RCC 7860 (cell line): ENCODE measurements at regions not wholly inside any gene's neighbourhood (a gene's known extent, or its start where the extent isn't known, plus 50 kb on each side); places are given as distances from the start of the nearest gene placed in this dataset.

ENCODE experiments used
- DNase-seq: peaks from one replicate; pipeline ENCODE4 v3.0.0-alpha.2; 2015; ENCODE audit warnings: low spot score
- FAIRE-seq: peaks from 2 replicates; lab custom pipeline; 2012; peaks lifted over from hg19 to GRCh38; lab: Jason Lieb, UNC

DNA sequence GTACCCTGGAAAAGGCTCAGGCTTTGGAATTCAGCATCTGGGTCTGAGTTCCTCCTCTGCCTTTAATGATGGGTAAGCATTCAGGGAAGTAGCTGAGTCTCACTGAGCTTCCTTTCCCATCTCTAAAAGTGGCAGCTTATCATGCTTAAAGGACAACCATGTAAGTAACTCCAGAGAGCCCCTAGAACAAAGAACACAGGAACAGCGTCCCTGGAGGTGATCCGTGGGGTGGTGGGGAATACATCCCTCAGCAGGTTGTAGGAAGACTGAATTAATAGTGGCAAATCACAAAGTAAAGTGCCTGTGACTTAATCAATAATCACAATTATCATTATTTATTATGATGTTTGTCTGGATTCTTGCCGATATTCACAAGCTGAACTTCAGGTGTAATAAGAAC, 114.7 kb upstream of the ISX start:
- DNase-seq: no peak
- no peak for FAIRE-seq

DNA sequence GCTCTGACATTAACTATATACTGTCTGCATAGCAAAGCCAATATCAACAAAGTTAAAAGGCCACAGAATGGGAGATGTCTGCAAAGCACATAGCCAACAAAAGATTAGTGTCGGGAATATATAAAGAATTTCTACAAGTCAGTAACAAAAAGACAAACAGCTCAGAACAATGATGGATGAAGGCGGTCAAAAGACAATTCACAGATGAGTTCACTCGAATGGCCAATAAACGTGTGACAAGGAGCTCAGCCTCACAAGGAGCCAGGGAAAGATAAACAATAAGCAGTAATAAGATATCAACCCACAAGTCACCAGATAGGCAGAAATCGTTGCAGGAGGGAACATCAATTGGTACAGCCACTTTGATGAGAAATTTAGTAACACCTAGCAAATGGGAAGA, 106.0 kb upstream of the ISX start:
- no peak for FAIRE-seq
- DNase-seq: no peak

DNA sequence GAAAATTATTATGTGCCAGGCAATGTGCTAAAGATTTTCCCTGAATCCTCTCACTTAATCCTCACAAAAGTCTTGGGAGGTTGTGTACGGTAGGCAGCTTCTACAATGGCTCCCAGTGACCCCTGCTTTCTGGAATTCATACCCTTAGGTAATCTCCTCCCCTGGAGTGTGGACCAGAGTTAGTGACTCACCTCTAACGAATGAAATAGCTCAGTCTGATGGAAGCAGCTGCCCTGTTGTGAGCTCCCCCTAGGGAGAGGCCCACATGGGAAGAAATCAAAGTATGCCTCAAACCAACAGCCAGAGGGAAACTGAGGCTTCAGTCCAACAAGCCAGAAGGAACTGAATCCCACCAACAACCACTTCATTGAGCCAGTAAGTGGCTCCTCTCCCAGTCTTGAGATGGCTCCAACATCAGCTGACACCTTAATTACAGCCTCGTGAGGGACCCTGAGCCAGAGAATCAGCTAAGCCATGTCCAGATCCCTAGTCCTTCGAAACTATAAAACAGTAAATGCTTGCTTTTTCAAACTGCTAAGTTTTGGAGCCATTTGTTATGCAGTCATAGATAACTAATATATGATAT, 98.9 kb upstream of the ISX start:
- no peak for FAIRE-seq
- peak; percentile 82 for DNase-seq

DNA sequence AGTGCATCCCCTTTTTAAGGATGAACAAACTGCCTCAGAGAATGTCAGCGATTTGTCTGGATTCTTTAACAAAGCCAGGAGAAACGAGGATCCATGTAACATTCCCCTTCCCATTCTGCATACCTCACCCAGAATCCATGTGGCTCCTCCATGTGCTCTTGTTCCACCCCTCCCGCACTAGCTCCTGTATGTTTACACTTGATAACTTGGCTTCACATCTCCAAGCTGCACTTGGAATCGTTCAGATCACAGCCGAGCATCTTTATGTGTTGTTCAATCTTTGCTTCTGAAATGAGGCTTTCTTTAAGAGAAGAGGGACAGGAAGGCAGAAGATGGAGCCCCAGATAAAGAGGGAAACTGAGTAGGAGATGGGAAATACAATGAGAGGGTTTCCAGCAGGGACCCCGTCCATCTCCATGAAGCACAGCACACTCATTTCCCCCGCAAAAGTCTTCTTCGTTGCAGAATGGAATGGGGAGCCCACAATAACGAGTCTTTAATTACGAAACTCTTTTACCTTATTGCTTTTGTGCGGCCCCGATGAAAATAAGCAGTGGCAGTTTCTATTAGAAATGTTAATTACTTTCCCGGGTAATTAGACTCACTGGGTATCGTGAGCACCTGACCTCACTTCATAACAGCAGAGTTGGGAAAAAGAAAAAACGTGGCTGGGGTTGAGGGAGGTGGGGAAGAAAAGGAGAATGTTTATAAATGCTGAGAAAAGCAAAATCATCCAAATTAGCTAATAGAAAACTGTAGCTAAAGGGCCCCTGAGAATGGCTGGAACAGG, 96.8 kb upstream of the ISX start:
- no peak for FAIRE-seq
- no peak for DNase-seq

DNA sequence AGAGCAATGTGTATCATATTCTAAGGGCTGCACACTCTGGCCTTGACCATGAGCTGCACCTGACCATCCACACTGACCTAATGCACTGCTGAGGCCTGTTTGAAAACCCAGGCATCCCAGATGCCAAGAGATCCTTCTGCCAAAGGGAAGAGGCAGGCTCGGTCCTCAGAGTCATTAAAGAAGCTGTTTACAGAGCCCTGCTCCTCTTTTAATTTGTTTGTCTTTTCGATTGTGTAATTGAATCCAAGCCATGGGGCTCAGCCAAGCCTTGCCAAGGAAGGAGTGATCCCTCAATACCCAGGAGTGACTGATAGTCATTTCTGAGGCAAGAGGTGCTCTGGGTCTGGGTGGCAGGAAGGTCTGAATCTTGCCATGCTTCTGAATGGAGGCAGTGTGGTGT, 94.5 kb upstream of the ISX start:
- FAIRE-seq (no peak), DNase-seq (no peak)

DNA sequence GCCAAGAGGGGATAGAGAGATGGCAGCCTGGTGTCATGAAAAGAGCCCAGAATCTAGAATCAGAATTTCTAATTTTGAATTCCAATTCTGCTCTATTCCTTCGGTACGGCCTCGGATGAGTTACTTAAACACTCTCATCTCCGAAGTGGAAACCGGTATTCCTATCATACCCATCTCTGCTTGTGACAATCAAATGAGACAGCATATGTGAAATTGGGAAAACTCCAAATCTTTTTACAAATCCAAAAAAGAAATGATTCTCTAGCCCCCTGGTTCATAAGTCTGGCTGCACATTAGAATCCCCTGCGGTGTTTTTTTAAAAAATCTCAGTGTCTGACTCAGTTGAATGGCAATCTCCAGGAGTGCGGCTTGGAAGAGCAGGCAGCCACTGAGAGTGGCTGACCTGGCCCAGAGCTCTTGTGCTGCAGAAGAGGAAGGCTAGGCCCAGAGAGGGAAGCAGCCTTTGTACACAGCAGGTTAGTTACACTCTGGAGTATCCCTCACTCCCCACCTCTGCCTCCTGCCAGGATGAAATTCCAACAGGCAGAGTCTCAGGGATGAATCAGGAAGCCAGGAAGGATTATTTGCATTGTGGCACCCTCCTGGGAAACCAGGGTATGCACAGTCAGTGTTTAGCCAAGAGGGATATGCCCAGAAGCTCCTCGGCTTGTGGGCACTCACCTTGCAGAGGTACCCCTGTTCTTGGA, 93.6 kb upstream of the ISX start:
- peak; percentile 62 for DNase-seq
- FAIRE-seq: no peak

DNA sequence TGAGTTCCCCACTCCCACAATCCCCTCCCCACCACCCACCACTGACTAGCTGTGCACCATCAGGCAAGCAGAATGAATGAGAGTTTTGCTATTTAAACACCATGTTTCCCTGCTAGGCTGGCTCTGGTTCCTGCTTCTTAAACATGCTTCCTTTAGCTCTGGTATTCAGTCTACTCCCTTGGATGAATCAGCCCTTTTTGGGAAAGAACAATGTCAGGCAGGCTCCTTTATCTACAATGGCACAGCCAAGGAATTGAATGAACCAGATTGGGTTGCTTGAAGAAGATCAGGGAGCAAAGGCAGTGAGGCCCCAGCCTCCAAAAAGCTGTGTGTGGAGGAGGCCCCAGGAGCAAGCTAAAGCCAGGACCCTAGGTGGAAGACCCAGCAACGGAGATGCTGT, 92.9 kb upstream of the ISX start:
- FAIRE-seq: no peak
- no peak for DNase-seq

DNA sequence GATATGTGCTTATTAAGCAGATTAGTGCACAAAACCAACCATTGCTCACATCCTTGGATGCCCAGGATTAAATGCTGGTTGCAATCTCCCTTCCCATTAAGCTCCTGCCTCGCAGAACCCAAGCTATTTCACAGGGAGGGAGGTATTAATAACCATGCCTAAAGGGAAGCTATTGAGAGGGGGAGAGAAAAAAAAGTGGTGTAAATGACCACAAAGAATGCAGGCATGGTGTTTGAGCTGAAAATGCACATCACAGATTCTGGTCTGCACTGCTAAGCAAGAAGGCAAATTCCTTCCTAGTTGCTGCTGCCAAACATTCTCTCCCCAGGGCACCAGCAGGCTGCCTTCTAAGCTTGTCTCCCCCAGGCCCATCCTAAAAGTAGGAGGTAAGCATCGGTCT, 92.0 kb upstream of the ISX start:
- FAIRE-seq (no peak), DNase-seq (no peak)

DNA sequence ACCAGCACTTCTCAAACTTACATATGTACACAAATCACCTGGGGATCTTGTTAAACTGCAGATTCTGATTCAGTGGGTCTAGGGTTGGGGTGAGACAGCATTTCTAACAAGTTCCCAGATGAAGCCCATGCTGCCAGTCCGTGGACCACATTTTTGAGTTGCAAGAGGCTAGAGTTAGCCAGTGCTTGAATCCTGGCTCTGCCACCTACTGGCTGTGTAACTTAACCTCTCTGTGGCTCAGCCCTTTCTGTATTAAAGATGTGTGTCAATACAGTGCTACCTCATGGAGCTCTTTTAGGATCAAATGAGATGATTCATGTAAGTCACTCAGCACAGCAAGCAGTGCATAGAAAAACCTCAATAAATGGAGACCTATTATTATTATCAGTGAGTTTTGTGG, 90.2 kb upstream of the ISX start:
- DNase-seq (no peak), FAIRE-seq (no peak)

DNA sequence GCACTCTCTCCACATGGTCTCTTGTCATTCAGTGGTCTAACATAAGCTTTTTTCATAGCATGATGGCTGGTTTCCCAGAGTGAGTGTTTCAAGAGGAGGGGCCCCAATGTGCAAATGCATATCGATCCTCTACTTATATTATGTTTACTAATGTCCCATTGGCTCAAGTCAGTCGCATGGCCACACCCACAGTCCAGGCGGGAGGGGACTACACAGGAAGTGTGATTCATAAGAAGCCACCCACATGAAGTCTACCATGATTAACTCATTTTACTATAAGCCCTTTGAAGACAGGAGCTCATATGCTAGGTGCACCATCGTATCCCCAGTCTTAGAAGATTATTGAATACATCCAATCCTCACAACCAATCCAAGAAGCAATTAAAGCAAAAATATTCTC, 89.5 kb upstream of the ISX start:
- FAIRE-seq (no peak), DNase-seq (no peak)

DNA sequence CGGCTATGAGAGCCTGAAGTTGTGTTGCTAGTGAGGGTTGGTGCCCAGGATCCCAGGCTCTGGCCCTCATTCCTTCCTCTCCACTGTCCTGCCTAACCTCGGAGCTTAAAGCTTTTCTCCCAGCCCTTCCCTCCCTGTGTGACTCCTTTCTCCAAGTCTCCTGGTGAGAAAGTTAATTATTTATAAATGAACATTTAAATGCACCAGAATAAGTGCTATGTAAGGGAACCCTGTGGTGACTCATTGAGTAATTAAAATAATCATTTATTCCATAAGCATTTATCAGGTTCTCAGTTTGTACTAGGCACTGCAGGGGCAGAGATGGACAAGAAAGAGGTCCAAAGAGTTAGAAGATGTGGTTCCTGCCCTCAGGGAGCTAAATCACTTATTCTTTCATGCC, 89.1 kb upstream of the ISX start:
- DNase-seq: no peak
- FAIRE-seq: no peak

DNA sequence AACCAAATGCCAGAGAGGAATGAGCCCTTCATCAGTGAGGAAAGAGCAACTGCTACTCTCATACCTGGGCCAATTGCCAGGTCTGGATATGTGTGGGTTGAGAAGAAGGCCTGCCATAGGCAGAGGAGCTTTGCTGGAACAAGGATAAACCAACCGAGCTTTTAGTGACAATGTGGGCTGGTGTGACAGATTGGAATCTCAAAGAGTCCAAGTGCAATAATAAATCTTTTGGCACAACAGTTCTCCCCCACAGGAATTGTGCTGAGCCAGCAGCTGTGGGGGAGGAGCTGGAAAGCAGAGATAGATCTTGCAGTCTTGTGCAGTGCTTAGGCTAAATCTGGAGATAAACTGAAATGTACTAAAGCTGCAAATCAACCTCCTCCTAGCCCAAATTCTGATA, 79.4 kb upstream of the ISX start:
- FAIRE-seq (no peak), DNase-seq (no peak)

DNA sequence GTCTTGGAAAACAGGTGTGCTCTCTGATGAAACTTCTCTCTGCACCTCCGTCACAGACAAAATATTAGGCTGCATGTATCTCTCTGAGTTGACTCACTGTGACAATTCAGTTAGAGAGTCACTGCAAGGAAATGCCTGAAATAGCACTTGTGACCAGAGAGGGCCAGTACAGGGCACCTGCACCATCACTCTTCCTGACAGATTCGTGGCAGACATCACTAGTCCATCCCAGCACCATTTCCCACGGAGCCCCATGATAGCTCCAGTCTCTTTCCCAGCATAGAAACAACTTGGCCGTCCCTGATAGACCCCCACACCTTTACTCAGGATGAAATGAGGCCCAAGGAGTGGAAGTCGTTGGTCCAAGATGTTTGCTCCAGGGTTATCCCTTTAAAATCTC, 73.3 kb upstream of the ISX start:
- no peak for FAIRE-seq
- peak; percentile 10 for DNase-seq

DNA sequence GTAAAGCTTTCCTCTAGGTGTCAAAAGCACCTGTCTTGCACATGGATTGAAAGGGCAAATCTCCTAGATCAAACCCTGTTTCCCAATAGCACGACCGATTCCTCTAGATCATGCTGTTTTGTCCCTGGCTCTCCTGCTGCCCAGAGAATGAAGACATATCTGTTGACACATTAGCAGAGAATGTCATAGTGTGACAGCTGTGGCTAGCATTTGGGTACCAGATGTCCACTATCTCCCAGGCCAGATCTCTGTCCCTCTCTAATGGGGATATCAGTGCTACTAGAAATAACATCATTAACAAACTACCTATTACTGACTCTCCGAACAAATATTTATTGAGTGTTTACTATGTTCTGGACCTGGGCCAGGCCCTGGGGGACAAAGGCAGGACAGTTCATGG, 72.4 kb upstream of the ISX start:
- no peak for FAIRE-seq
- no peak for DNase-seq

DNA sequence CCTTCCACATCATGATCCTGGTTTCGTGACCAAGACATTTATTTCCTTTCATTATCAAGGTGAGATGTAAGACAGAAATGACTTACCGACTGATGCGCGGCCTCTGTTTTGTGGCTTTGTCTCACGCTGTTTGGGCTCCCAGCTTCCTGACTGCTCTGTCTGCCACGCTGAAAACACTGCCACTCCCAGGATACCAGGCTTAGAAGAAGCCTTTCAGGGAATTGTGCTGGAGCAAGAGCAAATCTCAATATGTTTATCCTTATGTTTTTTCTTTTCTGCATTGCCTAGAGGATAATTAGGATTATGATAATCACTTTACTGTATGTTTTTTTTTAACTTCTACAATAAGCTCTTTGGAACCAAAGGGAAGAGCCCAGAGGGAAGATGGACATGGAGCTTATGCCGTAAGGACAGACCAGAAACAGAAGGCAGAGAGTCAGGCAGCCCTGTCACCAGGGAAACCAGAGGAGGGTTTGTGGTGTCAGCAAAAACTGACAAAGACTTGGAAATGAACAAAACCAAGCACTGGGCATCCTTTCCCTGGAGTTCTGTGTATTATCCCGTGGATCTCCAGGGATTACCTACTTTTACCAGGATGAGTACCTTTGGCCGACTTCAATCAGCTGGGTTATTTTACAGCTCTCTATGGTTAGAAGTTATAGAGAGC, 68.2 kb upstream of the ISX start:
- no peak for FAIRE-seq

DNA sequence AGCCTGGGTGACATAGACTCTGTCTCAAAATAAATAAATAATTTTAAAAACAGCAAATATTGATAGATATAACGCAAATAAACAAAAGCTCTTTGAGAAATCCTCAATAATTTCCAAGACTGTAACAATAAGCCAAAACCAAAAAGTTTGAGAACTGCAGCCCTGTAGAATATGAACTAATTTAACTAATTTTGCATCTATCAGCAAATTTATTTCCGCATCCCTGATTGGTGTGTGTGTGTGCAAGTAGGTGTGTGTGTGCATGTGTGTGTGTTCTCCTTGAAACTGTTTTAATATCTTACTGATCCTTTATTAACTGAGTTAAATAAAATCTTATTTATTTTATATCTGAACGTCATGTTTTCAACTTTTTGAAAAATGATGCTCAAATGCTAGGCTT, 67.0 kb upstream of the ISX start:
- DNase-seq (no peak), FAIRE-seq (no peak)

More for the DNA sequence above, 68.2 kb upstream of the ISX start:
- no peak for DNase-seq

DNA sequence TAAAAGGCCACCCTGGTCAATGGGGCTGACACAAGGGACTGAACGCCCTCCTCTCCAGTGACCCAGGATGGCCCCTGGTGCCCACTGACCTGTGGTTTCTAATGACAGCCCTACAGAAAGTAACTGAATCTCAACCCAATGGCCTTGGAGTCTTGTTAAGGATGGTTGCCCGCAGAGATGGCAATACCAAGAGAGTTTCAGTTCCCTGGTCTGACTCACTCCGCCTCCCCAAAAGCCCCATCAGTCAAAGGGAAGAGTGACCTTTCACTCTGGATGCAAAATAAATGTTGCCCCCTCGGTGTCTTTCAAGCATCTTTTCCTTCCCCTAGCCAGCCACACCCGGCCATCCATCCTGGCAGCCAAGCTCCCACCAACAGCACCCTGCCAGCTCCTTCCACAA, 57.7 kb upstream of the ISX start:
- FAIRE-seq (no peak), DNase-seq (no peak)

DNA sequence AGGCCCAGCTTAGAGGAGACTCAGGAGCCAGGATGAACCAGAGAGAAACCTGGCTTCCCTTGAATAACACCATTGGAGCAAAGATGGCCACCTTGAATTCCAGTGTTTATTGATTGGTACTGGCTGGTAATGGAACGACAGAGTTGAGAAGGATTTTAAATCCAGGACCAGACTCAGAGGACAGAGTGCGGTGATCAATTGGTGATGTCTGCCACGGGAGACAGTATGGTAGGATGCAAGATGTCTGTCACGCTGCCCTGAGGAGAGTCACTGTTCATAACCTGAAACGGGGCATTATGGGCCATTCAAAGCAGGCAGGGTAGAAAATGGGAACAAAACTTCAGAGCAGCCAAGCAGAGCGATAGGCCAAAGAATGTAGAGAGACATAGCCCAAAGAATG, 55.4 kb upstream of the ISX start:
- no peak for FAIRE-seq
- DNase-seq: no peak

DNA sequence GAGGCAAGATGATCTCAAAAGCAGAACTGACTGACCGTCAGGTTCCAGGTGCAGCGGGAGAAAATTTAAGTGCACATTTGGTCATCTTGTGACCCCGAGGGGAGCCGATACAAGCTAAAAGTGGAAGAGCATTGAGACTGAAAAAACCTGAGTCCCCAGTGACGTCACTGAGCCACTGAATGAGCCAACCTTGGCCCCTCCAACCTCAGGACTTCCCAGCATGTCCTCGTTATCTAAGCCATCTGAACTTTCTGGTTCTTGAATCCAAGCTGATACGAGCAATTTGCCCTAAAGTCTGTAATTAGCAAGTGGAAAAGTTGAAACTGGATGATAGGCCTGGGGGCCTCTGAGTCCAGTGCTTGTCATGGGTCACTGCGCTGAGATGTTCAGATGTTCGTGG, 51.1 kb upstream of the ISX start:
- no peak for FAIRE-seq
- no peak for DNase-seq
